ENCODE measurements at regions not wholly inside any gene's neighbourhood (a gene's known extent, or its start where the extent isn't known, plus 50 kb on each side); places are given as distances from the start of the nearest gene placed in this dataset.

DNA sequence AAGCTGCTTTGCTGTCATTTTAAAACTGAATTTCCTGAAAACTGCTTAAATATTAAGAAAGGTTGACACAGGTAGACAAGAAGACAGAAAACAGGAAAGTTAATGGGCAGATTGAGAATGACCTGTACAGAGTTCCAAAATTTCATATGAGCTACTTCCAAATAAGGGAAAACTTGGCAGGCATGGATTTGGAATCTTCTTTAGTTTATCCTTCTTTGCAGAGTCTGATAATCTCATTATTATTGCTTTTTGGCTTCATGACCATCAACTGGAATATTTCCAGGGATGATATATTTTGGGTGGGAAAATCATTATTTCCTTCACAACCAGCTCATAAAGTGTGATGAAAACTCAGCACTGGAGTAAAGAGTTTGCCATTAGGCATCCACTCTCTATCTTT, 346.5 kb upstream of the NPVF start:
- no peak overlapping the region for H2AFZ ChIP-seq (ENCODE audit: low read depth, low read length)
- no peaks in the 10 kb centered on the region for H3K4me1 ChIP-seq (ENCODE audit: low read length)
- H3K27me3 ChIP-seq (ENCODE audit: low read depth, low read length) = no peaks in the 10 kb centered on the region; the same call in 1 of the 2 replicates
- H3K9me3 ChIP-seq (ENCODE audit: insufficient read depth, low read length) = no peaks in the 10 kb centered on the region
- H3K4me3 ChIP-seq (ENCODE audit: low read length) = no peak overlapping the region
- no peak overlapping the region for H3K4me2 ChIP-seq (ENCODE audit: low read length)
- H3K36me3 ChIP-seq (replicated peaks; ENCODE audit: low read depth, low read length) = no peaks in the 10 kb centered on the region
- H3K79me2 ChIP-seq (ENCODE audit: low read length) = no peaks in the 10 kb centered on the region
- no peak overlapping the region for H3K27ac ChIP-seq (ENCODE audit: low read length)
- no peaks in the 10 kb centered on the region for H4K20me1 ChIP-seq (ENCODE audit: insufficient read depth, low read length)
- H3K9ac ChIP-seq (ENCODE audit: low read length) = no peak overlapping the region
- no peak for TF ChIP-seq EZH2phosphoT487 (IDR thresholded peaks at IDR 0.05; ENCODE audit: low read depth)
- TF ChIP-seq, protein P1, sequence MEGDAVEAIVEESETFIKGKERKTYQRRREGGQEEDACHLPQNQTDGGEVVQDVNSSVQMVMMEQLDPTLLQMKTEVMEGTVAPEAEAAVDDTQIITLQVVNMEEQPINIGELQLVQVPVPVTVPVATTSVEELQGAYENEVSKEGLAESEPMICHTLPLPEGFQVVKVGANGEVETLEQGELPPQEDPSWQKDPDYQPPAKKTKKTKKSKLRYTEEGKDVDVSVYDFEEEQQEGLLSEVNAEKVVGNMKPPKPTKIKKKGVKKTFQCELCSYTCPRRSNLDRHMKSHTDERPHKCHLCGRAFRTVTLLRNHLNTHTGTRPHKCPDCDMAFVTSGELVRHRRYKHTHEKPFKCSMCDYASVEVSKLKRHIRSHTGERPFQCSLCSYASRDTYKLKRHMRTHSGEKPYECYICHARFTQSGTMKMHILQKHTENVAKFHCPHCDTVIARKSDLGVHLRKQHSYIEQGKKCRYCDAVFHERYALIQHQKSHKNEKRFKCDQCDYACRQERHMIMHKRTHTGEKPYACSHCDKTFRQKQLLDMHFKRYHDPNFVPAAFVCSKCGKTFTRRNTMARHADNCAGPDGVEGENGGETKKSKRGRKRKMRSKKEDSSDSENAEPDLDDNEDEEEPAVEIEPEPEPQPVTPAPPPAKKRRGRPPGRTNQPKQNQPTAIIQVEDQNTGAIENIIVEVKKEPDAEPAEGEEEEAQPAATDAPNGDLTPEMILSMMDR (IDR thresholded peaks at IDR 0.05; ENCODE audit: low read depth, low read length) = no peak

DNA sequence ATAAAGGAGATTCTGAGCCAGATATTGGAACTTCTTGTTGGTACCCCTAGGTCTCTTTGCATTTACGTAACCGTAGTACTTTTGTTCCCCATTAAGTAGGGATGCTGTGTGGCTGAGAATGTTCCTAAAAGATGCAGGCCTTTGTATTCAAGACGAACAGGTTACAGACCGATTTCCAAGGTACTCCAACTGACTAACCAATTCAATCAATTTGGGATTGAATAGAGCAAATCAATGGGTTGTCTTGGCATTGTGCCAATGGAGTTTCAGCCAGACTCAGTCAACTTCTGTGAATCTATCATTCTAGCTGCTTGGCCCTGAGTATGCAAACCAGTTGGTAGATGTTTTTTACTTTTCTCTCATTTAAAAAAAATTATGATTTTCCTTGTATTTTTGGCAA, 347.3 kb upstream of the NPVF start:
- no peaks in the 10 kb centered on the region for H3K4me1 ChIP-seq (ENCODE audit: low read length)
- no peaks in the 10 kb centered on the region for H3K36me3 ChIP-seq (replicated peaks; ENCODE audit: low read depth, low read length)
- H3K27me3 ChIP-seq (ENCODE audit: low read depth, low read length) = no peaks in the 10 kb centered on the region; the same call in 1 of the 2 replicates
- TF ChIP-seq EZH2phosphoT487 (IDR thresholded peaks at IDR 0.05; ENCODE audit: low read depth) = no peak
- TF ChIP-seq, protein P1 (IDR thresholded peaks at IDR 0.05; ENCODE audit: low read depth, low read length) = no peak
- H3K9ac ChIP-seq (ENCODE audit: low read length) = no peak overlapping the region
- H3K4me2 ChIP-seq (ENCODE audit: low read length) = no peak overlapping the region
- H3K4me3 ChIP-seq (ENCODE audit: low read length) = no peak overlapping the region
- no peak overlapping the region for H3K27ac ChIP-seq (ENCODE audit: low read length)
- no peaks in the 10 kb centered on the region for H3K79me2 ChIP-seq (ENCODE audit: low read length)
- no peak overlapping the region for H2AFZ ChIP-seq (ENCODE audit: low read depth, low read length)
- no peaks in the 10 kb centered on the region for H3K9me3 ChIP-seq (ENCODE audit: insufficient read depth, low read length)
- no peaks in the 10 kb centered on the region for H4K20me1 ChIP-seq (ENCODE audit: insufficient read depth, low read length)

DNA sequence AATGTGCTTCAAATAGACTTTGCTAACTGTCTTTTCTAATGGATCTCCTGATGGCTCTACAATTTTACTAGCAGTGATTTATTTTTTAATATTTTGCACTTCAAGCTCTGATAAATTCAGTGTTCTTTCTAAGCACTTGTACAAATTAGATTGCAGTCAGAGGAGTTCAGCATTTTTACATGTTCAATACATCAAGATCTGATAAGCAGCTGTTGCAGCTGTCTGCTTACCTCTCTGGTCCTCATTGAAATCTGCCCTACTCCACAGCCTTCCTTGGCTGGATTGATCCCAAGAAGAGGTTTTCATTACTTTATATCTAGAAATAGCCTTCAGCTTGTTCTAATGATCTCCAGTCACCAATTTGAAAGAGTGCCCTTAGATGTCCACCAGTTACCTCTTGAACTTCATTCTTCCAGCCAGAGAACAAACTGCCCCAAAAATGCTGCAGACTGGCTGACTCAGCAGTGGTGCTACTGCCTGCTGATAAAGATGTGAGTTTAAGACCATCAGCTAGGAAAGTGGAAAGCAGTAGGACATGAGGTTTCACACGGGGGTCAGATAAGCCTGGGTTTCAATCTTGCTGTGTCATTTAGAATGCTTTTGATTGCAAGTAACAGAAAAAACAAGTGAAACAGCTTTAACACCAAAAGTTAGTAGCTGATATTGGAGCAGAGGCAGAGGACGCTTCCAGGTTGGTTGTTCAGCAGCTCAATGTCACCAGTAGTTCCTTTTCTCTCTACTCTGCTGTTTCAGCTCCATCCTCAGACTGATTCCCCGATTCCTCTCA, 350.9 kb upstream of the NPVF start:
- H3K27ac ChIP-seq (ENCODE audit: low read length) = no peak overlapping the region
- H3K4me1 ChIP-seq (ENCODE audit: low read length) = no peaks in the 10 kb centered on the region
- H3K4me2 ChIP-seq (ENCODE audit: low read length) = no peak overlapping the region
- no peak overlapping the region for H3K4me3 ChIP-seq (ENCODE audit: low read length)
- no peaks in the 10 kb centered on the region for H3K79me2 ChIP-seq (ENCODE audit: low read length)
- no peaks in the 10 kb centered on the region for H3K36me3 ChIP-seq (replicated peaks; ENCODE audit: low read depth, low read length)
- H3K27me3 ChIP-seq (ENCODE audit: low read depth, low read length) = no peaks in the 10 kb centered on the region; the same call in 1 of the 2 replicates
- no peak overlapping the region for H2AFZ ChIP-seq (ENCODE audit: low read depth, low read length)
- no peaks in the 10 kb centered on the region for H3K9me3 ChIP-seq (ENCODE audit: insufficient read depth, low read length)
- H3K9ac ChIP-seq (ENCODE audit: low read length) = no peak overlapping the region
- no peaks in the 10 kb centered on the region for H4K20me1 ChIP-seq (ENCODE audit: insufficient read depth, low read length)
- TF ChIP-seq, protein P1 (IDR thresholded peaks at IDR 0.05; ENCODE audit: low read depth, low read length) = no peak
- TF ChIP-seq EZH2phosphoT487 (IDR thresholded peaks at IDR 0.05; ENCODE audit: low read depth) = no peak

DNA sequence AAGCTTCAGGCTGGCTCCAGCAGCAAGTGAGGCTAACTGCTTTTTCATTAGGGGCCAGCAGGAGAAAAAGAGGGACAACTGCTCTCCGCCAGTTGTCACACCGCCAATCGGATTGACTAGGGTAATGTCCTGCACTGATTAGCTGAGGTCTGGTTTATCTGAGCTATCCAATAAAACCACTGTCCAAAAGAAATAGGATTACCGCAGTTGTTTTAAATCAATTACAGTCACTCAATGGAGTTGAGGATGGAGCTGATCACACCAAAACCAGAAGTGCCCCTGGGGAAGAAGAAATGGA, 351.4 kb upstream of the NPVF start:
- Histone ChIP-seq H3K9ac (ENCODE audit: low read length) (no peak overlapping the region), H3K27ac (ENCODE audit: low read length) (no peak overlapping the region), H2AFZ (ENCODE audit: low read depth, low read length) (no peak overlapping the region), H3K9me3 (ENCODE audit: insufficient read depth, low read length) (no peaks in the 10 kb centered on the region), H3K4me1 (ENCODE audit: low read length) (no peaks in the 10 kb centered on the region), H4K20me1 (ENCODE audit: insufficient read depth, low read length) (no peaks in the 10 kb centered on the region), H3K36me3 (replicated peaks; ENCODE audit: low read depth, low read length) (no peaks in the 10 kb centered on the region), H3K27me3 (ENCODE audit: low read depth, low read length) (no peaks in the 10 kb centered on the region), H3K79me2 (ENCODE audit: low read length) (no peaks in the 10 kb centered on the region), H3K4me2 (ENCODE audit: low read length) (no peak overlapping the region), H3K4me3 (ENCODE audit: low read length) (no peak overlapping the region)
- TF ChIP-seq, protein P1 (IDR thresholded peaks at IDR 0.05; ENCODE audit: low read depth, low read length) = no peak
- no peak for TF ChIP-seq EZH2phosphoT487 (IDR thresholded peaks at IDR 0.05; ENCODE audit: low read depth)

All from OCI-LY3 (cell line).